Liver (tissue), 2 donors: ENCODE measurements at regions not wholly inside any gene's neighbourhood (a gene's known extent, or its start where the extent isn't known, plus 50 kb on each side); places are given as distances from the start of the nearest gene placed in this dataset.

Source experiments
- REST ChIP-seq: IDR thresholded peaks from 2 replicates; pipeline ENCODE4 v1.6.1; 2016; ENCODE audit warnings: antibody characterized with exemption, mild to moderate bottlenecking
- YY1 ChIP-seq: IDR thresholded peaks from 2 replicates; pipeline ENCODE4 v1.6.1; 2016; ENCODE audit warnings: antibody characterized with exemption, mild to moderate bottlenecking
- TF ChIP-seq, protein P1 (sequence below): fragments of 150-350 bp; IDR thresholded peaks from 2 replicates; pipeline ENCODE4 v1.5.1; 2017; ENCODE audit warnings: improper control_type of control experiment, low read depth, low read length; ENCODE audit not compliant: missing input control
- TF ChIP-seq, protein P2 (sequence below): IDR thresholded peaks from 2 replicates; pipeline ENCODE4 v1.6.1; 2016; ENCODE audit warnings: antibody characterized with exemption
- donor health status: healthy.

GRCh38 chr1:90544356-90544755 is 172.7 kb downstream of the BARHL2 start:
- TF ChIP-seq YY1 (no peak), REST (no peak)
- TF ChIP-seq, protein P1, sequence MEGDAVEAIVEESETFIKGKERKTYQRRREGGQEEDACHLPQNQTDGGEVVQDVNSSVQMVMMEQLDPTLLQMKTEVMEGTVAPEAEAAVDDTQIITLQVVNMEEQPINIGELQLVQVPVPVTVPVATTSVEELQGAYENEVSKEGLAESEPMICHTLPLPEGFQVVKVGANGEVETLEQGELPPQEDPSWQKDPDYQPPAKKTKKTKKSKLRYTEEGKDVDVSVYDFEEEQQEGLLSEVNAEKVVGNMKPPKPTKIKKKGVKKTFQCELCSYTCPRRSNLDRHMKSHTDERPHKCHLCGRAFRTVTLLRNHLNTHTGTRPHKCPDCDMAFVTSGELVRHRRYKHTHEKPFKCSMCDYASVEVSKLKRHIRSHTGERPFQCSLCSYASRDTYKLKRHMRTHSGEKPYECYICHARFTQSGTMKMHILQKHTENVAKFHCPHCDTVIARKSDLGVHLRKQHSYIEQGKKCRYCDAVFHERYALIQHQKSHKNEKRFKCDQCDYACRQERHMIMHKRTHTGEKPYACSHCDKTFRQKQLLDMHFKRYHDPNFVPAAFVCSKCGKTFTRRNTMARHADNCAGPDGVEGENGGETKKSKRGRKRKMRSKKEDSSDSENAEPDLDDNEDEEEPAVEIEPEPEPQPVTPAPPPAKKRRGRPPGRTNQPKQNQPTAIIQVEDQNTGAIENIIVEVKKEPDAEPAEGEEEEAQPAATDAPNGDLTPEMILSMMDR = no peak
- TF ChIP-seq, protein P2, sequence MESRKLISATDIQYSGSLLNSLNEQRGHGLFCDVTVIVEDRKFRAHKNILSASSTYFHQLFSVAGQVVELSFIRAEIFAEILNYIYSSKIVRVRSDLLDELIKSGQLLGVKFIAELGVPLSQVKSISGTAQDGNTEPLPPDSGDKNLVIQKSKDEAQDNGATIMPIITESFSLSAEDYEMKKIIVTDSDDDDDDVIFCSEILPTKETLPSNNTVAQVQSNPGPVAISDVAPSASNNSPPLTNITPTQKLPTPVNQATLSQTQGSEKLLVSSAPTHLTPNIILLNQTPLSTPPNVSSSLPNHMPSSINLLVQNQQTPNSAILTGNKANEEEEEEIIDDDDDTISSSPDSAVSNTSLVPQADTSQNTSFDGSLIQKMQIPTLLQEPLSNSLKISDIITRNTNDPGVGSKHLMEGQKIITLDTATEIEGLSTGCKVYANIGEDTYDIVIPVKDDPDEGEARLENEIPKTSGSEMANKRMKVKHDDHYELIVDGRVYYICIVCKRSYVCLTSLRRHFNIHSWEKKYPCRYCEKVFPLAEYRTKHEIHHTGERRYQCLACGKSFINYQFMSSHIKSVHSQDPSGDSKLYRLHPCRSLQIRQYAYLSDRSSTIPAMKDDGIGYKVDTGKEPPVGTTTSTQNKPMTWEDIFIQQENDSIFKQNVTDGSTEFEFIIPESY = no peak
